NCI-H2081 (cell line): ENCODE measurements at regions not wholly inside any gene's neighbourhood (a gene's known extent, or its start where the extent isn't known, plus 50 kb on each side); places are given as distances from the start of the nearest gene placed in this dataset.
"Not testable (repeated sequence)": the region's sequence is repeated elsewhere in the genome, so short reads cannot be mapped to it uniquely, and the experiment has no call there.

Source experiments
- DNase-seq, 2 experiments: peaks; one replicate each; lab custom pipeline; 2025; lab: John Stamatoyannopoulos, UW

DNA sequence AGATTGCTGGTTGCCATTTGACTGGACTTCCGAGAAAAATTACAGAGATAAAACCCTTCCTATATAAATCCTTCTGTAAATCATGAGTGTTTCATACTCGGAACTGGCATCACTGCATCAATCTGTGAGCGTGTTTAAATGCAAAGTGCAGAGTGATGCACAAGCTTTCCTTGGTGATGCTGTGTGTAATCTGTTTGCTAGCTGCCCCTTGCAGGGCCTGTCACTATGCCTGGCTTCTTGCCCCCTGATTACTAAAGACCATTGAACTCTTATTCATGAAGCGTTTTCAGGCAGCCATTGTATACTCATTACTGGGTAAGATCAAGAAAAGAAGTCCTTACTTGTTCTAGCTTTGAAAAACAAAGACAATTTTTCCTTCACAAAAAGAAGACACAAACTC is 266.9 kb upstream of the FANCL start:
- no peak for DNase-seq

DNA sequence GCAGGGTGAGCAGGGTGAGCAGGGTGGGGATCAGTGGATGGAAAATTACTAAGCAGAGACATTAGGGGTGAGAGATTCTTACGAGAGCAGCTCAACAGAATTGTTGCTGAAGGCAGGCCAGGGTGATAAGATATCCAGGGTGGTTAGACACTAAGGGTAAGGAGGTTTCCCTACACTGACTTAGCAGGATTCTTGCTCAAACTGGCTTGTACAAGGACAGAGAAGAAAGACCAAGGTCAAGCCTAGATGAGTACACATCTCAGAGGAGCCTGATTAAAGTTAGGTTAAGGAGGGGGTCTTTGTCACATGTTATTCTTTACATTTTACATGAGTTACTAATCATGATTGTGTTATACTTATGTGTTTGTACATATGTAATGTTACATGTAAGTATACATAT is 262.8 kb upstream of the FANCL start:
- DNase-seq: no peak

GRCh38 chr2:58502931-58503330 is 261.8 kb upstream of the FANCL start:
- DNase-seq: peak in 1 of 2 experiments; percentile 10

- no peak for DNase-seq
Observed at GRCh38 chr2:58501371-58502160, 260.4 kb upstream of the FANCL start.

GRCh38 chr2:58497168-58497567 is 256.0 kb upstream of the FANCL start:
- no peak for DNase-seq

- no peak for DNase-seq
Observed at GRCh38 chr2:58495806-58496205, 254.7 kb upstream of the FANCL start.

DNA sequence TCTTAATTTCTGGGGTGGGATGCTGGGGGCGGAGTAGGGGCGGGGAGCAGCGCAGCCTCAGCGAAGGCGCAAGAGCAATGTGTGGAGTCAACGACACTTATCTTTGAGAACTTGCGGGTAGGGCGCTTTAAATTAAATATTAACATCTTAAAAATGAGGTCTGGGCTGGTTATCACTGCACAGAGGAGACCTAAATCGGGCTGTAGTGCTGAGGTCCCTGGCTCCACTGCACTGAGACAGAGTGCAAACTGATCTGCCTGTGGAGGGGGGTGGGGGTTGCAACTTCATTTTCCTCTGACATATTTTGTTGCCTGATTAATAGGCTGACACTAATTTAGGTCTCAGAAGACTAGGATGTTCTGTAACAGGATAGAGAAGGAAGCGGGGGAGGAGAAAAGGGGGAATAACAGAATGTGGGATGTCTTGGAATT is 253.0 kb upstream of the FANCL start:
- no peak for DNase-seq

- DNase-seq: no peak
Observed at GRCh38 chr2:58484629-58485028, 243.5 kb upstream of the FANCL start.

GRCh38 chr2:58484221-58484620 is 243.1 kb upstream of the FANCL start:
- DNase-seq: no peak

- no peak for DNase-seq
Observed at GRCh38 chr2:58483307-58483706, 242.2 kb upstream of the FANCL start.

DNA sequence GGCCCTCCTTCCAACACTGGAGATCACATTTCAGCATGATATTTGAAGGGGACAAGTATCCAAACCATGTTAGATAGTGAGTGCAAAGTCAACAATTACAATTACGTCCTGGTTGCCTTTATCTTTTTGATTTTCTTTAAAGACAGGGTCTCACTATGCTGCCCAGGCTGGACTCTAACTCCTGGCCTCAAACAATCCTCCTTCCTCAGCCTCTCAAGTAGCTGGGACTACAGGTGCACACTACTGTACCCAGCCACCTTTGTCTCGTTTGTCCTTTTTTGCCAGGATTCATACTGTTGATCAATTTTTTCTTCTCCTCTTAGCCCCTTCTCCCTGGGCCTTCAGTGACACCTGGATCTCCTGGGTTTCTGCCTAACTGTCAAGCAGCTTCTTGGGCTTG is 240.5 kb upstream of the FANCL start:
- no peak for DNase-seq

- DNase-seq: no peak
Observed at GRCh38 chr2:58480141-58480540, 239.0 kb upstream of the FANCL start.

GRCh38 chr2:58479535-58480140 is 238.5 kb upstream of the FANCL start:
- DNase-seq: peak; percentile 80 to 91

- DNase-seq: no peak
Observed at GRCh38 chr2:58476556-58476955, 235.4 kb upstream of the FANCL start.

GRCh38 chr2:58475756-58476155 is 234.6 kb upstream of the FANCL start:
- peak in 1 of 2 experiments; percentile 18 for DNase-seq

- DNase-seq: no peak
Observed at GRCh38 chr2:58473165-58473564, 232.0 kb upstream of the FANCL start.

- DNase-seq: peak in 1 of 2 experiments; percentile 46
Observed at GRCh38 chr2:58466804-58467203, 225.7 kb upstream of the FANCL start.

DNA sequence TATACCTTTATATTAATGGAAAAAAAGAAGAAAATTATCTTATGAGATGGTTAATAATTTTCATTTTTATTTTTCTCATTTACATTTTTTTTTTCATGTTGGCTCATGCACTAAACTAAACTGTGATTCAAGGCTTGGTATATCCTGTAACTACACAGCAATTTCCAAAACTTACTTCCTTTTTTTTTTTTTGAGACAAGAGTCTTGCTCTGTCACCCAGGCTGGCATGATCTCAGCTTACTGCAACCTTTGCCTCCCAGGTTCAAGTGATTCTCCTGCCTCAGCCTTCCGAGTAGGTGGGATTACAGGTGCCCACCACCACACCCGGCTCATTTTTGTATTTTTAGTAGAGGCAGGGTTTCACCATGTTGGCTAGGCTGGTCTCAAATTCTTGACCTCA is 224.9 kb upstream of the FANCL start:
- DNase-seq: not testable (repeated sequence)

- DNase-seq: no peak
Observed at GRCh38 chr2:58460670-58461069, 219.5 kb upstream of the FANCL start.

GRCh38 chr2:58449286-58450010 is 208.3 kb upstream of the FANCL start:
- DNase-seq: peak; percentile 24 to 56

- no peak for DNase-seq
Observed at GRCh38 chr2:58448845-58449244, 207.7 kb upstream of the FANCL start.

GRCh38 chr2:58448065-58448507 is 207.0 kb upstream of the FANCL start:
- DNase-seq: peak; percentile 93 to 95

- DNase-seq: no peak
Observed at GRCh38 chr2:58447586-58447985, 206.5 kb upstream of the FANCL start.
